HepG2 (cell line): ENCODE measurements at regions not wholly inside any gene's neighbourhood (a gene's known extent, or its start where the extent isn't known, plus 50 kb on each side); places are given as distances from the start of the nearest gene placed in this dataset.

Experiments used
- RAD21 ChIP-seq: fragments of 450-650 bp; formaldehyde crosslinking; IDR thresholded peaks from 2 replicates; pipeline ENCODE4 v1.5.0; 2020; ENCODE audit warnings: mild to moderate bottlenecking
- ZNF251 ChIP-seq: sonication (generic); formaldehyde crosslinking; IDR thresholded peaks from 2 replicates; pipeline ENCODE4 v1.9.0; 2021; ENCODE audit warnings: mild to moderate bottlenecking, missing genetic modification reagents

DNA sequence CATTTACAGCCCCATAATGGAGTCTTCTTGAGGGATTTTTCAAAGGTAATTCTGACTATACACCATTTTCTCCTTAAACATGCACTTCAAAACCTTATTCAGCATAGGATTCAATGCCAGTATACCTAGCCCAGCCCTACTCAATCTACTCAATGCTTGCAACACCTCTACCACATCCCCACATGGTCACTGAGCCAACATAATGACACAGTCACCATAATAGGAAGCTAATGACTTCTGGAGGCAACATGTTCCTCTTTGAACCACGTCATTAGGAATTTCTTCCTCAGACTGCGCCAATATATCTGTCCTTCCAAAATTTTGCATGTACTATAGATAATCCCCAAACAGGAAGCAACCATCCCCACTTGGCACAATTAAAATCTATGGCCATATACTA, 153.9 kb upstream of the SETMAR start:
- TF ChIP-seq RAD21 (CRISPR knock-in tag) (no peak), ZNF251 (CRISPR knock-in tag) (no peak)
